ENCODE measurements at regions not wholly inside any gene's neighbourhood (a gene's known extent, or its start where the extent isn't known, plus 50 kb on each side); places are given as distances from the start of the nearest gene placed in this dataset.

DNA sequence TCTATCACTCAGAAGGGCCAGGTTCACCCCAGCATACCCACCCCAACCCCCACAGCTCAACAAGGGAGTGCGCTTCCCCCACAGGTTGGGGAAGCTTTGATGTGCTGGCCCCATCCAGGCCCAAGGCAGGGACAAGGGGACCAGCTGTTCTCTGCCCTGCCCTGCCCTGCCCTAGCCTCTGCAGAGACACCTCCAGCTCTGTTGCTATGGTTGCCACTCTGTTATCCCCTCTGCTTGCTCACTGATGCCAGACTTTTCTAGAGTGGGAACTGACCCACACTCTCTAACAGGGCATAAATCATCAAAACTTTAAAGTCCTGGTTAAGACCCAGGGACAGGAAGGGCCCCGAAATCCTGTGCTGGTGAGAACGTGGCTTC lies 50.4 kb upstream of the ENPP7 start:
- H3K4me3 ChIP-seq, result no peak overlapping the region
- peaks cover 7 to 8% of the 10 kb centered on the region in 2 donors for H3K4me1 ChIP-seq (replicated peaks in 1 of 2)
- WGBS, 10 experiments, result 25 to 100% methylated on average over 1 to 2 of the region's 3 CpGs; no CpG with 5 or more reads in 8 of the 10 experiments
- in situ Hi-C loops (cut with MboI; ENCODE audit: low pct_unique_long_range_greater_than_20kb in 2 of 9, low sequenced_read_pairs in 9 of 9, unreplicated experiment in 9 of 9), result no loop called here
- ATAC-seq (replicated peaks in 6 of 8), result peak in 5 of 8 experiments; percentile 22 to 51 (median 34)
- H3K27ac ChIP-seq, result no peak overlapping the region

DNA sequence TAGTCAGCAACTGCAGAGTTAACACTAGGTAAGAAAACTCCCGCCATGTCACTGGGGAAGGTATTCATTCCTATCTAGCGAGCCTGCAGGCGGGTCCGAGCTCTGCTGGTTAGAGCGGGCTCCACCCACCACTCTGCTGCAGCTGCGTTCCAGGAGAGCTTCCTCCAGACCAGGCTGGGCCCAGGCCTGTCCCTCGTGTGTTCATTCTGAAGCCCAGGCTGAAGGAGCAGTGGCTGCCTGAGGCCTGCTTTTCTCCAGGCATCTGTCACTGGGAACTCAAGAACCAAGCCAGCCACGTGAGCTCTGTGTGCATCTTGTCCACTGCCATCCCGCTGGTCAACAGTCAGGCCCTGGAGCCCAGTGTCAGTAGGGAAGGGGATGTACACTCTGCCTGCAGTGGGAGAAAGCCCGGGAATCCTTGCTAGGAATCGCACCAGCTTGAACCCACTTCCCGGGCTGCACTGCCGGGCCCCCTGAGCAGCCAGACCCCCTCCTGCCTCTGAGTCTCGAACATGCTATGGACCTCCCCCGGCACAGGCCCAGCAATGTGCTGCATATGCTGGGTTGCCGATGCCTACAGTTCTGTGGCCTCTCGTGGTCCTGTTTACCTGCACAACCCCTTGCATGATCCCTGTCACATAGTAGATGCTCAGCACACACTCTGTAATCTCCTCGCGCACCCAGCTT lies 51.0 kb upstream of the ENPP7 start:
- Histone ChIP-seq H3K4me3 (no peak overlapping the region), H3K4me1 (replicated peaks in 1 of 2) (peaks cover 7 to 8% of the 10 kb centered on the region in 2 donors), H3K27ac (no peak overlapping the region)
- in situ Hi-C loops (cut with MboI; ENCODE audit: low pct_unique_long_range_greater_than_20kb in 2 of 9, low sequenced_read_pairs in 9 of 9, unreplicated experiment in 9 of 9), result no loop called here
- 80 to 93% (median 88%) methylated on average over 1 to 7 of the region's 19 CpGs; no CpG with 5 or more reads in 7 of the 10 experiments for WGBS, 10 experiments
- no peak for ATAC-seq (replicated peaks in 6 of 8)

GRCh38 chr17:79678736-79679255 lies 51.9 kb upstream of the ENPP7 start:
- peak in 2 of 8 experiments; percentile 8 to 21 for ATAC-seq (replicated peaks in 6 of 8)
- WGBS, 10 experiments, result 0 to 90% (median 40%) methylated on average over 1 to 3 of the region's 12 CpGs; no CpG with 5 or more reads in 5 of the 10 experiments
- in situ Hi-C loops (cut with MboI; ENCODE audit: low pct_unique_long_range_greater_than_20kb in 2 of 9, low sequenced_read_pairs in 9 of 9, unreplicated experiment in 9 of 9), result no loop called here
- Histone ChIP-seq H3K27ac (no peak overlapping the region), H3K4me3 (no peak overlapping the region), H3K4me1 (replicated peaks in 1 of 2) (peaks cover 0 to 3% of the 10 kb centered on the region in 2 donors)

DNA sequence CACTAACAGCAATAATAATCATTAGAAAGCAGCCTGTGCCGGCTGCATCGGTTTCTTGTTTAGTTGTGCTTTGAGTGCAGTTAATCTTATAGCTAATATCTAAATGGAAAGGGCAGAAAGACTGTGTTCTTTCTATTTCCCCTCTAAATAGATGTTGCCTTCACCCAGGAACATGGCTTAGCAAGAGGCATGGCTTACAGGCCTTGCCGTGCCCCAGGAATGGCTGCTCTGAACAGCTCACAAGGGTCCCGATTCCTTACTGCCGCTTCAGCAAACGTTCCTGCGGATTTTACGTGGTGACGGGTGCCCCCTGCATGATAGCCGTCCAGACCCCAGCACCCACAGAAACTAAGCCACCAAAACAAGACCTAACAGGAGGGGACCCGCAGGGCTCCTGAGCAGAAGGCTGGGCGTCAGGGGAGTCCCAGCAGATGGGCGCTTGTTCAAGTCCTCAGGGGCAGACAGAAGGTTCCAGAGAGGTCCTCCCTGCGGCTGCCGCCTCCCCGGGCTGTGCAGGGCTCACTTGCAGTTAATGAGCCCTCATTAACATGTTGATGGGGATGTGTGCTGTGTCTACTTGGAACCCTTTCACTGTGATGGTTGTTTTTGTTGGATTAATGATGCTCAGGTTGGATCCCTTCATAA lies 52.5 kb upstream of the ENPP7 start:
- Histone ChIP-seq H3K4me3 (no peak overlapping the region), H3K4me1 (replicated peaks in 1 of 2) (peaks cover 0 to 3% of the 10 kb centered on the region in 2 donors), H3K27ac (no peak overlapping the region)
- in situ Hi-C loops (cut with MboI; ENCODE audit: low pct_unique_long_range_greater_than_20kb in 2 of 9, low sequenced_read_pairs in 9 of 9, unreplicated experiment in 9 of 9), result no loop called here
- 0 to 88% (median 78%) methylated on average over 1 to 13 of the region's 16 CpGs; no CpG with 5 or more reads in 4 of the 10 experiments for WGBS, 10 experiments
- peak in 5 of 8 experiments; percentile 31 to 59 (median 55) for ATAC-seq (replicated peaks in 6 of 8)

DNA sequence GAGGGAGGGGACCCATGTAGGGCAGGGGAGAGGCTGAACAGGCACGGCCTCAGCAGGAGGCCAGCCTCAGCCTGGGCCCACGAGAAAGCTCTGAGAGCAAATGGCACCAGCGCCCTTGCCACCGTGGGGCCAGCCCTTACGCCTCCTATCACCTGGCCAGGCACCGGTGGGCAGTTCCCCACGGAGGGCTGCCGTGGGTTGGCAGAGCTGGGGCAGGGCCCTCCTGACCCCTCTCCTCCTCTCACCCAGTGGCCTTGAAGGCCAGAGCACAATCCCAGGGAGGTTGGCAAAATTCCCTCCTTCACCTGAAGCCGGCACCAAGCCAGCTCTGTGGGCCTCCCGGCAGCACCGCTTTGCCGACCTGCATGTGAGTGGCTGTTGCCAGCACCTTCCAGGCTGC lies 53.1 kb upstream of the ENPP7 start:
- Histone ChIP-seq H3K27ac (no peak overlapping the region), H3K4me3 (no peak overlapping the region), H3K4me1 (replicated peaks in 1 of 2) (peaks cover 0 to 3% of the 10 kb centered on the region in 2 donors)
- in situ Hi-C loops (cut with MboI; ENCODE audit: low pct_unique_long_range_greater_than_20kb in 2 of 9, low sequenced_read_pairs in 9 of 9, unreplicated experiment in 9 of 9), result no loop called here
- 40 to 93% (median 73%) methylated on average over 1 to 7 of the region's 12 CpGs; no CpG with 5 or more reads in 5 of the 10 experiments for WGBS, 10 experiments
- ATAC-seq (replicated peaks in 6 of 8), result no peak

DNA sequence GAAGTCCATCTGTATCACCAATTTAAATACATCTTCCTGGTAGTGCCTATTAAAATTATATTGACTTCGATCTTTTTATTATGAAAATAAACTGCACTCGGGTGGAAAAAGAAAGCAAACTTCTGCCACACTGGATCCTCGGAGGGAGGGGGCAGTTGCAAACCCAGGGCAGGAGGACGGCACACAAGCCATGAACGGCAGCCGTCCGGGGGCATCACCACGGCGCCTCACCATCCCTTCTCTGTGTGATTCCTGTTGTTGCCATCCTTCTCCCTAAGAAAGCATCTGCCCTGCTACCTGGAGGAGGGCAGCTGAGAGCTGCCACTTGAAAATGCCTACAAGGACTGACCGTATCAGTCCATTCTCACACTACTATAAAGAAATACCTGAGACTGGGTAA lies 53.9 kb upstream of the ENPP7 start:
- in situ Hi-C loops (cut with MboI; ENCODE audit: low pct_unique_long_range_greater_than_20kb in 2 of 9, low sequenced_read_pairs in 9 of 9, unreplicated experiment in 9 of 9), result no loop called here

GRCh38 chr17:79675413-79675725 lies 55.4 kb upstream of the ENPP7 start:
- ATAC-seq (replicated peaks in 6 of 8), result no peak

More for the DNA sequence above, 53.9 kb upstream of the ENPP7 start:
- WGBS, 10 experiments, result 4 to 90% (median 79%) methylated on average over 1 to 10 of the region's 10 CpGs; no CpG with 5 or more reads in 2 of the 10 experiments
- peaks cover 0 to 3% of the 10 kb centered on the region in 2 donors for H3K4me1 ChIP-seq (replicated peaks in 1 of 2)
- no peak overlapping the region for H3K27ac ChIP-seq
- H3K4me3 ChIP-seq, result no peak overlapping the region
- ATAC-seq (replicated peaks in 6 of 8), result no peak

GRCh38 chr17:79674506-79675412 lies 56.0 kb upstream of the ENPP7 start:
- 0 to 87% (median 40%) methylated on average over 1 to 5 of the region's 15 CpGs; no CpG with 5 or more reads in 2 of the 10 experiments for WGBS, 10 experiments
- Histone ChIP-seq H3K4me1 (replicated peaks in 1 of 2) (peaks cover 17 to 23% of the 10 kb centered on the region in 2 donors), H3K27ac (no peak overlapping the region), H3K4me3 (no peak overlapping the region)
- ATAC-seq (replicated peaks in 6 of 8), result no peak
- in situ Hi-C loops (cut with MboI; ENCODE audit: low pct_unique_long_range_greater_than_20kb in 2 of 9, low sequenced_read_pairs in 9 of 9, unreplicated experiment in 9 of 9), result no loop called here

More at GRCh38 chr17:79675413-79675725, 55.4 kb upstream of the ENPP7 start:
- in situ Hi-C loops (cut with MboI; ENCODE audit: low pct_unique_long_range_greater_than_20kb in 2 of 9, low sequenced_read_pairs in 9 of 9, unreplicated experiment in 9 of 9), result no loop called here
- H3K4me3 ChIP-seq, result no peak overlapping the region
- peaks cover 13 to 17% of the 10 kb centered on the region in 2 donors for H3K4me1 ChIP-seq (replicated peaks in 1 of 2)
- WGBS, 10 experiments, result 30 to 60% methylated on average over 1 to 2 of the region's 3 CpGs; no CpG with 5 or more reads in 8 of the 10 experiments
- H3K27ac ChIP-seq, result no peak overlapping the region

DNA sequence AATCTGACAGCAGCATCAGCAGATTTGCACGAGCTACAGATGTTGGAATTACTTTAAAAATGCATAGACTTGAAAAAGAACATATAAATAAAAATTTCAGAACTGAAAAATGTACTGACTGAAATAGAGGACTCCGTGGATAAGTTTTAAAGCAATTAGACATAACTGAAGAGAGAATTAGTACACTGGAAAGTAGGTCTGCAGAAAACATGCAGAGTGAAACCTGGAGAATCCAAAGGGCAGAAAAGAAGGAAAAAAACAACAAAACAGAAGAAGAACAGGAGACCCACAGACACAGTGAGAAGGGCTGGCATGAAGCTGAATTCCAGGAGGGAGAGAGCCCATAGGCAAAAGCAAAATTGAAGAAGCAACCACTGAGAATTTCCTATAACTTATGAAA lies 57.2 kb upstream of the ENPP7 start:
- ATAC-seq (replicated peaks in 6 of 8), result no peak
- H3K4me1 ChIP-seq (replicated peaks in 1 of 2), result peaks cover 17 to 21% of the 10 kb centered on the region in 2 donors
- no peak overlapping the region for H3K4me3 ChIP-seq
- 0 to 54% (median 25%) methylated on average over 1 to 2 of the region's 2 CpGs; no CpG with 5 or more reads in 1 of the 10 experiments for WGBS, 10 experiments
- in situ Hi-C loops (cut with MboI; ENCODE audit: low pct_unique_long_range_greater_than_20kb in 2 of 9, low sequenced_read_pairs in 9 of 9, unreplicated experiment in 9 of 9), result no loop called here
- H3K27ac ChIP-seq, result no peak overlapping the region

DNA sequence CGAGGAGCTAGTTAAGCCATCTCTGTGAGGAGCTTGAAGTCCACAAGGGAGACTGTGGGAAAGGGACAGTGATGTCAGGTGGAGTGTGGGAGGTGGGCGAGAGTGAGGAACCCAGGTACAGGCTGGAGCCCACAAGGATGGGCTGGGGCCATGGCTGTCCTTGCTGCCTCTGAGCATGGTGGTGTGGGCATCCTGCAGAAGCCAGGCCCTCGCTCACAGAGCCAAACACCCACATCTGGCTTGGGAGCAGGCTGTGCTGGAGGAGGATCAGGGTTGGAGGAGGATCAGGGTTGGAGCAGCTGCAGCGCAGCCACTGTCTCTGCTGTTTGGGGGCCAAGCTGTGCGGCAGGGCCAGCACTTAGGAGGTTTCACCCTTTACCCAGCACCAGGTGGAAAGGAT lies 58.2 kb upstream of the ENPP7 start:
- no peak overlapping the region for H3K4me3 ChIP-seq
- in situ Hi-C loops (cut with MboI; ENCODE audit: low pct_unique_long_range_greater_than_20kb in 2 of 9, low sequenced_read_pairs in 9 of 9, unreplicated experiment in 9 of 9), result no loop called here
- 46 to 96% (median 67%) methylated on average over 1 to 4 of the region's 5 CpGs; no CpG with 5 or more reads in 5 of the 10 experiments for WGBS, 10 experiments
- H3K27ac ChIP-seq, result no peak overlapping the region
- H3K4me1 ChIP-seq (replicated peaks in 1 of 2), result peaks cover 17 to 20% of the 10 kb centered on the region in 2 donors
- no peak for ATAC-seq (replicated peaks in 6 of 8)

- 30 to 47% methylated on average over 2 to 3 of the region's 13 CpGs; no CpG with 5 or more reads in 8 of the 10 experiments for WGBS, 10 experiments
- H3K4me3 ChIP-seq, result no peak overlapping the region
- H3K4me1 ChIP-seq (replicated peaks in 1 of 2), result peaks cover 17 to 20% of the 10 kb centered on the region in 2 donors
- in situ Hi-C loops (cut with MboI; ENCODE audit: low pct_unique_long_range_greater_than_20kb in 2 of 9, low sequenced_read_pairs in 9 of 9, unreplicated experiment in 9 of 9), result no loop called here
- H3K27ac ChIP-seq, result peak overlapping the region; percentile 43 to 45
- peak in 5 of 8 experiments; percentile 73 to 89 (median 77) for ATAC-seq (replicated peaks in 6 of 8)
These were observed 59.6 kb upstream of the ENPP7 start for GRCh38 chr17:79671085-79671694.

- 6 to 60% (median 44%) methylated on average over 2 to 11 of the region's 15 CpGs; no CpG with 5 or more reads in 4 of the 10 experiments for WGBS, 10 experiments
- peak overlapping the region; percentile 43 to 45 for H3K27ac ChIP-seq
- H3K4me1 ChIP-seq (replicated peaks in 1 of 2), result peaks cover 17 to 20% of the 10 kb centered on the region in 2 donors
- in situ Hi-C loops (cut with MboI; ENCODE audit: low pct_unique_long_range_greater_than_20kb in 2 of 9, low sequenced_read_pairs in 9 of 9, unreplicated experiment in 9 of 9), result no loop called here
- no peak overlapping the region for H3K4me3 ChIP-seq
- ATAC-seq (replicated peaks in 6 of 8), result peak in 5 of 8 experiments; percentile 31 to 57 (median 45)
These were observed 59.8 kb upstream of the RBFOX3 start for GRCh38 chr17:79670537-79671084.

All from motor neuron (in vitro differentiated cells).